H1 (cell line): ENCODE measurements at regions not wholly inside any gene's neighbourhood (a gene's known extent, or its start where the extent isn't known, plus 50 kb on each side); places are given as distances from the start of the nearest gene placed in this dataset.

Source experiments
- CTCF ChIA-PET: fragments of 300-600 bp; sonication (Branson Sonifier 250); formaldehyde crosslinking; loops from one replicate; lab custom pipeline; 2021; ENCODE audit not compliant: partially characterized antibody; lab: Charles Lee
- POLR2A ChIA-PET: fragments of 300-600 bp; sonication (Branson Sonifier 250); formaldehyde crosslinking; loops from one replicate; lab custom pipeline; 2021; ENCODE audit warnings: inconsistent platforms; ENCODE audit not compliant: partially characterized antibody; lab: Charles Lee
- DNase-seq, 2 experiments: peaks; one replicate each; pipeline versions ENCODE4 v3.0.0 to v3.0.0-alpha.2; 2010 to 2022; ENCODE audit warnings: low spot score in 2 of 2, low read depth in 1 of 2, mixed read lengths in 1 of 2
- FAIRE-seq: peaks from 2 replicates; lab custom pipeline; 2011; peaks lifted over from hg19 to GRCh38; lab: Jason Lieb, UNC
- H2AFZ ChIP-seq: 2 replicates; pipeline ENCODE4 v1.8.1; 2012; ENCODE audit warnings: low read length, inconsistent platforms
- H2AK5ac ChIP-seq: 2 replicates; pipeline ENCODE4 v1.6.1; 2013; ENCODE audit warnings: low read depth, low read length
- H2BK120ac ChIP-seq: replicated peaks from 2 replicates; pipeline ENCODE3; 2013; ENCODE audit warnings: low read depth, low read length, inconsistent platforms
- H2BK12ac ChIP-seq: 2 replicates; pipeline ENCODE4 v1.6.1; 2013; ENCODE audit warnings: low read depth, low read length
- H2BK15ac ChIP-seq: 2 replicates; pipeline ENCODE4 v1.6.1; 2013; ENCODE audit warnings: low read length
- H2BK20ac ChIP-seq: 2 replicates; pipeline ENCODE4 v1.6.1; 2013; ENCODE audit warnings: low read length
- H2BK5ac ChIP-seq: 2 replicates; pipeline ENCODE4 v1.6.1; 2013; ENCODE audit warnings: low read depth, low read length
- H3K14ac ChIP-seq: 2 replicates; pipeline ENCODE4 v1.6.1; 2013; ENCODE audit warnings: inconsistent platforms; ENCODE audit not compliant: insufficient read length
- H3K18ac ChIP-seq: 2 replicates; pipeline ENCODE4 v1.6.1; 2013; ENCODE audit warnings: low read length; ENCODE audit errors: extremely low read depth
- H3K23ac ChIP-seq: 2 replicates; pipeline ENCODE4 v1.6.1; 2013; ENCODE audit warnings: inconsistent platforms; ENCODE audit not compliant: insufficient read length
- H3K23me2 ChIP-seq: 2 replicates; pipeline ENCODE4 v1.6.1; 2013; ENCODE audit warnings: low read depth, low read length
- H3K27ac ChIP-seq: 2 replicates; pipeline ENCODE4 v1.6.1; 2011; ENCODE audit warnings: low read depth, low read length, inconsistent platforms
- H3K27me3 ChIP-seq, 4 experiments: replicated peaks in 1 of 4; 1 replicate in 1 of 4; 2 replicates in 3 of 4; pipeline versions ENCODE4 v1.6.1 to v1.8.1; 2011 to 2013; ENCODE audit warnings: low read length in 3 of 4, mild to moderate bottlenecking in 3 of 4, inconsistent platforms in 2 of 4, mixed read lengths in 2 of 4, moderate library complexity in 1 of 4; ENCODE audit not compliant: control insufficient read depth in 3 of 4, insufficient read depth in 3 of 4; ENCODE audit errors: extremely low read depth in 1 of 4
- H3K36me3 ChIP-seq, 4 experiments: 2 replicates each; pipeline versions ENCODE4 v1.6.1 to v1.8.1; 2011 to 2013; ENCODE audit warnings: mild to moderate bottlenecking in 4 of 4, low read length in 3 of 4, moderate library complexity in 2 of 4, control low read depth in 1 of 4, inconsistent platforms in 1 of 4; ENCODE audit not compliant: insufficient read depth in 4 of 4, control insufficient read depth in 2 of 4
- H3K4ac ChIP-seq: replicated peaks from 2 replicates; pipeline ENCODE3; 2013; ENCODE audit warnings: low read length, low read depth, mixed read lengths, inconsistent platforms; ENCODE audit not compliant: insufficient read length
- H3K4me1 ChIP-seq, 4 experiments: replicated peaks in 1 of 4; 1 replicate in 1 of 4; 2 replicates in 3 of 4; pipeline versions ENCODE4 v1.6.1 to v1.8.1; 2011 to 2013; ENCODE audit warnings: low read length in 3 of 4, inconsistent platforms in 2 of 4, mixed read lengths in 1 of 4; ENCODE audit not compliant: insufficient read depth in 4 of 4, control insufficient read depth in 3 of 4
- H3K4me2 ChIP-seq, 2 experiments: 2 replicates each; pipeline versions ENCODE4 v1.6.1 to v1.8.1; 2011 to 2013; ENCODE audit warnings: low read depth in 2 of 2, low read length in 2 of 2, control low read depth in 1 of 2, inconsistent platforms in 1 of 2, mild to moderate bottlenecking in 1 of 2; ENCODE audit not compliant: insufficient read depth in 1 of 2
- H3K4me3 ChIP-seq, 4 experiments: fragments of 200-600, 300-600 bp in 1 of 4; sonication (generic), shearing (Covaris generic), sonication (Bioruptor Twin) in 1 of 4; 2 replicates each; pipeline versions ENCODE4 v1.5.1 to v1.8.1; 2011 to 2016; ENCODE audit warnings: low read length in 4 of 4, low read depth in 3 of 4, control low read depth in 2 of 4, inconsistent platforms in 2 of 4, mild to moderate bottlenecking in 2 of 4, mixed read lengths in 1 of 4, moderate library complexity in 1 of 4; ENCODE audit not compliant: insufficient read depth in 2 of 4; ENCODE audit errors: extremely low read depth in 1 of 4
- H3K56ac ChIP-seq: replicated peaks from 2 replicates; pipeline ENCODE3; 2013; ENCODE audit warnings: low read depth, mild to moderate bottlenecking, mixed read lengths, low read length, inconsistent platforms; ENCODE audit not compliant: insufficient read length
- H3K79me1 ChIP-seq: 2 replicates; pipeline ENCODE4 v1.6.1; 2013; ENCODE audit warnings: low read depth, low read length, control low read depth
- H3K79me2 ChIP-seq, 2 experiments: 2 replicates each; pipeline versions ENCODE4 v1.6.1 to v1.8.1; 2012 to 2013; ENCODE audit warnings: low read length in 2 of 2, mild to moderate bottlenecking in 2 of 2, inconsistent platforms in 1 of 2; ENCODE audit not compliant: insufficient read depth in 2 of 2, control insufficient read depth in 1 of 2
- H3K9ac ChIP-seq, 4 experiments: replicated peaks in 1 of 4; 1 replicate in 1 of 4; 2 replicates in 3 of 4; pipeline versions ENCODE4 v1.6.1 to v1.8.1; 2011 to 2013; ENCODE audit warnings: low read depth in 3 of 4, low read length in 3 of 4, control low read depth in 2 of 4, mild to moderate bottlenecking in 2 of 4, moderate library complexity in 2 of 4, inconsistent platforms in 1 of 4; ENCODE audit errors: extremely low read depth in 1 of 4
- H3K9me3 ChIP-seq, 2 experiments: 2 replicates each; pipeline versions ENCODE4 v1.6.1 to v1.8.1; 2012 to 2013; ENCODE audit warnings: mild to moderate bottlenecking in 2 of 2, moderate library complexity in 2 of 2, control low read depth in 1 of 2, inconsistent platforms in 1 of 2, low read depth in 1 of 2, low read length in 1 of 2, mixed read lengths in 1 of 2; ENCODE audit not compliant: insufficient read depth in 2 of 2
- H4K20me1 ChIP-seq, 2 experiments: replicated peaks in 1 of 2; 2 replicates each; pipeline versions ENCODE3 to v1.8.1; 2011 to 2013; ENCODE audit warnings: inconsistent platforms in 2 of 2, low read length in 2 of 2, mild to moderate bottlenecking in 1 of 2; ENCODE audit not compliant: insufficient read depth in 2 of 2, control insufficient read depth in 1 of 2
- H4K5ac ChIP-seq: 2 replicates; pipeline ENCODE4 v1.6.1; 2013; ENCODE audit warnings: low read length, low read depth, mixed read lengths, inconsistent platforms; ENCODE audit not compliant: insufficient read length
- H4K8ac ChIP-seq: 2 replicates; pipeline ENCODE4 v1.8.0; 2013; ENCODE audit warnings: mild to moderate bottlenecking, moderate library complexity, low read length, inconsistent platforms; ENCODE audit not compliant: insufficient read depth; ENCODE audit errors: extremely low read depth
- H4K91ac ChIP-seq: replicated peaks from 2 replicates; pipeline ENCODE3; 2013; ENCODE audit warnings: low read length, mixed read lengths, inconsistent platforms; ENCODE audit not compliant: insufficient read length
- BCL11A ChIP-seq, 2 experiments: IDR thresholded peaks; one replicate each; pipeline ENCODE4 v1.6.1; 2011; ENCODE audit warnings: low read depth in 2 of 2, low read length in 2 of 2, mild to moderate bottlenecking in 2 of 2
- BRCA1 ChIP-seq: IDR thresholded peaks from 2 replicates; pipeline ENCODE4 v1.6.1; 2012; ENCODE audit warnings: low read depth, low read length, improper control_type of control experiment
- CEBPB ChIP-seq: IDR thresholded peaks from 2 replicates; pipeline ENCODE4 v1.6.1; 2012; ENCODE audit warnings: low read depth, low read length
- E2F6 ChIP-seq: IDR thresholded peaks from 2 replicates; pipeline ENCODE4 v1.6.1; 2012; ENCODE audit warnings: inconsistent platforms
- EGR1 ChIP-seq: IDR thresholded peaks from 2 replicates; pipeline ENCODE4 v1.6.1; 2011; ENCODE audit warnings: low read depth, low read length, borderline replicate concordance
- FOSL1 ChIP-seq: IDR thresholded peaks from 2 replicates; pipeline ENCODE4 v1.6.1; 2011; ENCODE audit warnings: mild to moderate bottlenecking, low read depth, low read length, moderate library complexity; ENCODE audit not compliant: insufficient read depth
- HDAC2 ChIP-seq, 2 experiments: fragments of 300-600 bp in 1 of 2; sonication (generic) in 1 of 2; IDR thresholded peaks; 2 replicates each; pipeline ENCODE4 v1.6.1; 2011 to 2012; ENCODE audit warnings: low read depth in 2 of 2, low read length in 2 of 2, mild to moderate bottlenecking in 2 of 2, moderate library complexity in 2 of 2, borderline replicate concordance in 1 of 2, inconsistent platforms in 1 of 2
- MAX ChIP-seq: IDR thresholded peaks from 2 replicates; pipeline ENCODE4 v1.6.1; 2012; ENCODE audit warnings: inconsistent platforms
- SIRT6 ChIP-seq: IDR thresholded peaks from one replicate; pipeline ENCODE4 v1.7.1; 2012; ENCODE audit warnings: low read length, inconsistent platforms
- SP1 ChIP-seq: IDR thresholded peaks from 2 replicates; pipeline ENCODE4 v1.6.1; 2011; ENCODE audit warnings: low read depth, low read length
- SP4 ChIP-seq: IDR thresholded peaks from 2 replicates; pipeline ENCODE4 v1.6.1; 2012; ENCODE audit warnings: low read length, inconsistent platforms
- TBP ChIP-seq: IDR thresholded peaks from 2 replicates; pipeline ENCODE4 v1.6.1; 2011; ENCODE audit warnings: low read depth, low read length, improper control_type of control experiment
- WGBS, 2 experiments: shearing (Covaris generic) in 1 of 2; methylation state at CpG; one replicate each; pipeline versions ENCODE4 v1.1.6 to v1.1.7; 2013 to 2015; ENCODE audit warnings: low lambda C conversion rate in 2 of 2, mixed read lengths in 2 of 2, inconsistent platforms in 1 of 2, low coverage in 1 of 2, missing lambda C conversion rate in 1 of 2; ENCODE audit not compliant: insufficient replicate concordance in 2 of 2, insufficient coverage in 1 of 2, insufficient read length in 1 of 2; ENCODE audit errors: extremely low coverage in 1 of 2, missing lambda C conversion rate in 1 of 2; 5-methylcytosine and 5-hydroxymethylcytosine counted together

GRCh38 chr22:49034836-49035817, 792.5 kb downstream of the BRD1 start:
- Histone ChIP-seq H3K4ac (no peak overlapping the region), H3K9me3 (no peaks in the 10 kb centered on the region; a peak in 1 of 4 replicates), H3K23ac (no peak overlapping the region), H2BK120ac (no peak overlapping the region), H3K23me2 (no peaks in the 10 kb centered on the region), H4K8ac (peak overlapping the region; percentile 82), H2AK5ac (no peak overlapping the region), H3K79me1 (no peaks in the 10 kb centered on the region), H3K36me3 (no peaks in the 10 kb centered on the region), H3K14ac (no peak overlapping the region), H4K20me1 (no peaks in the 10 kb centered on the region), H3K4me1 (no peaks in the 10 kb centered on the region; a peak in 1 of 7 replicates), H4K91ac (no peak overlapping the region), H3K9ac (no peak overlapping the region), H2AFZ (no peak overlapping the region), H3K4me2 (no peak overlapping the region), H4K5ac (no peak overlapping the region), H3K27ac (no peak overlapping the region), H3K27me3 (peaks cover 0 to 2% (median 0%) of the 10 kb centered on the region in 4 experiments; a peak in 1 of 7 replicates), H2BK12ac (no peak overlapping the region), H3K18ac (no peak overlapping the region), H3K56ac (no peak overlapping the region), H2BK20ac (no peak overlapping the region), H3K4me3 (no peak overlapping the region), H2BK5ac (no peak overlapping the region), H2BK15ac (no peak overlapping the region), H3K79me2 (no peaks in the 10 kb centered on the region)
- ChIA-PET POLR2A (no interaction called here), CTCF (interaction anchor here (0.5 to 1.5 kb wide), 4 partner anchors 11 to 276 kb away, joined by 3 to 5 read pairs (median 3); no protein-coding TSS in a partner anchor)
- no peak for FAIRE-seq
- 92% methylated on average over 26 of the region's 30 CpGs; no CpG with 5 or more reads in 1 of the 2 experiments for WGBS, 2 experiments
- no peak for DNase-seq
- TF ChIP-seq EGR1 (no peak), MAX (no peak), TBP (no peak), BRCA1 (no peak), HDAC2 (IDR thresholded peaks at IDR 0.05; ENCODE audit: borderline replicate concordance in 1 of 2, low read depth in 2 of 2, low read length in 2 of 2) (no peak), FOSL1 (no peak), BCL11A (IDR thresholded peaks at IDR 0.05; ENCODE audit: low read depth in 2 of 2, low read length in 2 of 2) (no peak), SP4 (no peak), SIRT6 (no peak), SP1 (no peak), E2F6 (no peak), CEBPB (no peak)
